Tibial nerve (tissue), 3 donors: ENCODE measurements at regions not wholly inside any gene's neighbourhood (a gene's known extent, or its start where the extent isn't known, plus 50 kb on each side); places are given as distances from the start of the nearest gene placed in this dataset.

ENCODE experiments used
- POLR2A ChIP-seq, 2 donors: fragments of 450-650 bp; IDR thresholded peaks; one replicate each; pipeline ENCODE4 v1.6.1; 2017; ENCODE audit warnings: antibody characterized with exemption in 2 of 2, mild to moderate bottlenecking in 2 of 2, moderate library complexity in 2 of 2
- TF ChIP-seq, protein P1 (sequence below), 5 experiments: fragments of 200-600 bp in 3 of 5; fragments of 450-650 bp in 2 of 5; sonication (generic) in 3 of 5; IDR thresholded peaks; one replicate each; pipeline ENCODE4 v1.5.1; 2016 to 2019; ENCODE audit warnings: antibody characterized with exemption in 5 of 5, mild to moderate bottlenecking in 3 of 5, moderate library complexity in 2 of 5

DNA sequence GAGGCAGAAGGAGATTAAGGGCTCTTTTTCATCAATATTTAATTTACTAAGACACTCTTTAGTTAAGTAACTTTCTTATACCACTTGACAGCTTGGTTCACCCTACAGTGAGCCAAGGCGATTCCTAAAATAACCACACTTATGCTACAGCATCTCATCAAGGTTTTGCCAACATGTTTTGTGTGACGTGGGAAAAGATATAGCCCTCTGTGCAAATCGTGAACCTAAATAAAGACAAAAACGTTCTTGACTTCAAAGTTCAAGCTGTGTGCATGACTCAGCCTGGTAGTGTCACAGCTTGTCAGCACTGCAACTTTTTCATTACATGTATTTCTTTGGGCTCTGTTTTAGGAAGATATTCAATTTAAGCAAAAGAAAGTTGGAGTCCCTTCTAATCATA, 297.0 kb upstream of the EPHA3 start:
- TF ChIP-seq POLR2A (IDR thresholded peaks at IDR 0.05): no peak
- TF ChIP-seq, protein P1, sequence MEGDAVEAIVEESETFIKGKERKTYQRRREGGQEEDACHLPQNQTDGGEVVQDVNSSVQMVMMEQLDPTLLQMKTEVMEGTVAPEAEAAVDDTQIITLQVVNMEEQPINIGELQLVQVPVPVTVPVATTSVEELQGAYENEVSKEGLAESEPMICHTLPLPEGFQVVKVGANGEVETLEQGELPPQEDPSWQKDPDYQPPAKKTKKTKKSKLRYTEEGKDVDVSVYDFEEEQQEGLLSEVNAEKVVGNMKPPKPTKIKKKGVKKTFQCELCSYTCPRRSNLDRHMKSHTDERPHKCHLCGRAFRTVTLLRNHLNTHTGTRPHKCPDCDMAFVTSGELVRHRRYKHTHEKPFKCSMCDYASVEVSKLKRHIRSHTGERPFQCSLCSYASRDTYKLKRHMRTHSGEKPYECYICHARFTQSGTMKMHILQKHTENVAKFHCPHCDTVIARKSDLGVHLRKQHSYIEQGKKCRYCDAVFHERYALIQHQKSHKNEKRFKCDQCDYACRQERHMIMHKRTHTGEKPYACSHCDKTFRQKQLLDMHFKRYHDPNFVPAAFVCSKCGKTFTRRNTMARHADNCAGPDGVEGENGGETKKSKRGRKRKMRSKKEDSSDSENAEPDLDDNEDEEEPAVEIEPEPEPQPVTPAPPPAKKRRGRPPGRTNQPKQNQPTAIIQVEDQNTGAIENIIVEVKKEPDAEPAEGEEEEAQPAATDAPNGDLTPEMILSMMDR (IDR thresholded peaks at IDR 0.05): no peak
